ENCODE measurements at regions not wholly inside any gene's neighbourhood (a gene's known extent, or its start where the extent isn't known, plus 50 kb on each side); places are given as distances from the start of the nearest gene placed in this dataset.

DNA sequence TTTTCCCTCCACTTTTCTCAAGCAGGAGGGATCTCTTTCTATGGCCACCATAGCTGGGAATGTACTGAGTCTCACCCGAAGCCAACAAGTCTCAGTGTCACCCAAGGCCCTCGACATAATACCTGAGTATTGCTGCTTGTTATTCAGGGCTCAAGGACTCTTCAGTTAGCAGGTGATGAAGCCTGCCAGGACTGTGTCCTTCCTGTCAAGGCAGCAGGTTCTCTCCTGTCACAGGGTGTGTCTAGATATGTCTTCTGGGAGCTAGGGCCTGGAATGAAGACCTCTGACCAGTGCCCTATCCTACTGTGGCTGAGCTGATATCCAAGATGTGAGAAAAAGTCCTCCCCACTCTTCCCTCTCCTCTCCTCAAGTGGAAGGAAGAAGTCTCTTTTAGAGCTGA is 391.0 kb upstream of the DIPK2B start:
- TF ChIP-seq, protein P1, sequence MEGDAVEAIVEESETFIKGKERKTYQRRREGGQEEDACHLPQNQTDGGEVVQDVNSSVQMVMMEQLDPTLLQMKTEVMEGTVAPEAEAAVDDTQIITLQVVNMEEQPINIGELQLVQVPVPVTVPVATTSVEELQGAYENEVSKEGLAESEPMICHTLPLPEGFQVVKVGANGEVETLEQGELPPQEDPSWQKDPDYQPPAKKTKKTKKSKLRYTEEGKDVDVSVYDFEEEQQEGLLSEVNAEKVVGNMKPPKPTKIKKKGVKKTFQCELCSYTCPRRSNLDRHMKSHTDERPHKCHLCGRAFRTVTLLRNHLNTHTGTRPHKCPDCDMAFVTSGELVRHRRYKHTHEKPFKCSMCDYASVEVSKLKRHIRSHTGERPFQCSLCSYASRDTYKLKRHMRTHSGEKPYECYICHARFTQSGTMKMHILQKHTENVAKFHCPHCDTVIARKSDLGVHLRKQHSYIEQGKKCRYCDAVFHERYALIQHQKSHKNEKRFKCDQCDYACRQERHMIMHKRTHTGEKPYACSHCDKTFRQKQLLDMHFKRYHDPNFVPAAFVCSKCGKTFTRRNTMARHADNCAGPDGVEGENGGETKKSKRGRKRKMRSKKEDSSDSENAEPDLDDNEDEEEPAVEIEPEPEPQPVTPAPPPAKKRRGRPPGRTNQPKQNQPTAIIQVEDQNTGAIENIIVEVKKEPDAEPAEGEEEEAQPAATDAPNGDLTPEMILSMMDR (IDR thresholded peaks at IDR 0.05) = no peak
- TF ChIP-seq, protein P2, sequence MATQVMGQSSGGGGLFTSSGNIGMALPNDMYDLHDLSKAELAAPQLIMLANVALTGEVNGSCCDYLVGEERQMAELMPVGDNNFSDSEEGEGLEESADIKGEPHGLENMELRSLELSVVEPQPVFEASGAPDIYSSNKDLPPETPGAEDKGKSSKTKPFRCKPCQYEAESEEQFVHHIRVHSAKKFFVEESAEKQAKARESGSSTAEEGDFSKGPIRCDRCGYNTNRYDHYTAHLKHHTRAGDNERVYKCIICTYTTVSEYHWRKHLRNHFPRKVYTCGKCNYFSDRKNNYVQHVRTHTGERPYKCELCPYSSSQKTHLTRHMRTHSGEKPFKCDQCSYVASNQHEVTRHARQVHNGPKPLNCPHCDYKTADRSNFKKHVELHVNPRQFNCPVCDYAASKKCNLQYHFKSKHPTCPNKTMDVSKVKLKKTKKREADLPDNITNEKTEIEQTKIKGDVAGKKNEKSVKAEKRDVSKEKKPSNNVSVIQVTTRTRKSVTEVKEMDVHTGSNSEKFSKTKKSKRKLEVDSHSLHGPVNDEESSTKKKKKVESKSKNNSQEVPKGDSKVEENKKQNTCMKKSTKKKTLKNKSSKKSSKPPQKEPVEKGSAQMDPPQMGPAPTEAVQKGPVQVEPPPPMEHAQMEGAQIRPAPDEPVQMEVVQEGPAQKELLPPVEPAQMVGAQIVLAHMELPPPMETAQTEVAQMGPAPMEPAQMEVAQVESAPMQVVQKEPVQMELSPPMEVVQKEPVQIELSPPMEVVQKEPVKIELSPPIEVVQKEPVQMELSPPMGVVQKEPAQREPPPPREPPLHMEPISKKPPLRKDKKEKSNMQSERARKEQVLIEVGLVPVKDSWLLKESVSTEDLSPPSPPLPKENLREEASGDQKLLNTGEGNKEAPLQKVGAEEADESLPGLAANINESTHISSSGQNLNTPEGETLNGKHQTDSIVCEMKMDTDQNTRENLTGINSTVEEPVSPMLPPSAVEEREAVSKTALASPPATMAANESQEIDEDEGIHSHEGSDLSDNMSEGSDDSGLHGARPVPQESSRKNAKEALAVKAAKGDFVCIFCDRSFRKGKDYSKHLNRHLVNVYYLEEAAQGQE (IDR thresholded peaks at IDR 0.05; ENCODE audit: insufficient read depth in 1 of 2, low read depth in 2 of 2, low read length in 1 of 2) = no peak
- no peak for TF ChIP-seq TCF7L2 (IDR thresholded peaks at IDR 0.05; ENCODE audit: low read depth, low read length)

Data from Panc1 (cell line).